Uterus (tissue), 3 donors: ENCODE measurements at regions not wholly inside any gene's neighbourhood (a gene's known extent, or its start where the extent isn't known, plus 50 kb on each side); places are given as distances from the start of the nearest gene placed in this dataset.

Experiments used
- DNase-seq, 2 donors: peaks; one replicate each; pipeline ENCODE4 v3.0.0-alpha.2; 2019 to 2020
- H3K27ac ChIP-seq, 2 donors: fragments of 200-600 bp; sonication (generic); 1 replicate in 1 of 2; 2 replicates in 1 of 2; pipeline ENCODE4 v1.5.1; 2016 to 2018
- H3K27me3 ChIP-seq, 2 donors: fragments of 200-600 bp; sonication (generic); one replicate each; pipeline ENCODE4 v1.5.1; 2018 to 2019; ENCODE audit warnings: control low read depth in 1 of 2
- H3K36me3 ChIP-seq, 2 donors: fragments of 200-600 bp; sonication (generic); one replicate each; pipeline ENCODE4 v1.5.1; 2019; ENCODE audit warnings: control low read depth in 1 of 2
- H3K4me1 ChIP-seq, 2 donors: fragments of 200-600 bp; sonication (generic); one replicate each; pipeline ENCODE4 v1.5.1; 2018 to 2019; ENCODE audit warnings: control low read depth in 1 of 2
- H3K4me3 ChIP-seq, 2 donors: fragments of 200-600 bp; sonication (generic); 1 replicate in 1 of 2; 2 replicates in 1 of 2; pipeline ENCODE4 v1.5.1; 2018 to 2019; ENCODE audit warnings: mild to moderate bottlenecking in 1 of 2
- H3K9me3 ChIP-seq, 2 donors: fragments of 200-600 bp; sonication (generic); one replicate each; pipeline ENCODE4 v1.5.1; 2019; ENCODE audit warnings: control low read depth in 1 of 2
- CTCF ChIP-seq, 4 experiments: fragments of 200-600 bp in 2 of 4; fragments of 450-650 bp in 2 of 4; sonication (generic) in 2 of 4; IDR thresholded peaks; one replicate each; pipeline ENCODE4 v1.5.1; 2016 to 2019; ENCODE audit warnings: antibody characterized with exemption in 4 of 4, mild to moderate bottlenecking in 2 of 4, moderate library complexity in 1 of 4
- POLR2A ChIP-seq, 2 donors: fragments of 450-650 bp; IDR thresholded peaks; one replicate each; pipeline ENCODE4 v1.6.1; 2016; ENCODE audit warnings: antibody characterized with exemption in 2 of 2, mild to moderate bottlenecking in 1 of 2, moderate library complexity in 1 of 2
- intact Hi-C: fragments of 100-400 bp; cut with DNase I; formaldehyde crosslinking; loops from one replicate; pipeline ENCODE4 v1.15.1; 2023; ENCODE audit warnings: low total_unique reads
- donor health status: DM: yes; HTN: yes; CAD: no.

GRCh38 chr6:23590498-23591126 lies 535.4 kb upstream of the NRSN1 start:
- Histone ChIP-seq H3K4me3 (no peak overlapping the region), H3K27ac (no peak overlapping the region), H3K4me1 (no peaks in the 10 kb centered on the region), H3K36me3 (no peaks in the 10 kb centered on the region), H3K9me3 (no peaks in the 10 kb centered on the region), H3K27me3 (no peaks in the 10 kb centered on the region)
- intact Hi-C loops: no loop called here
- no peak for DNase-seq
- TF ChIP-seq POLR2A (IDR thresholded peaks at IDR 0.05) (no peak), CTCF (IDR thresholded peaks at IDR 0.05) (no peak)

- Histone ChIP-seq H3K27me3 (no peaks in the 10 kb centered on the region), H3K27ac (no peak overlapping the region), H3K4me1 (no peaks in the 10 kb centered on the region), H3K4me3 (no peak overlapping the region), H3K9me3 (no peaks in the 10 kb centered on the region), H3K36me3 (no peaks in the 10 kb centered on the region)
- no peak for TF ChIP-seq POLR2A (IDR thresholded peaks at IDR 0.05)
- TF ChIP-seq CTCF (IDR thresholded peaks at IDR 0.05): no peak
- no peak for DNase-seq
- intact Hi-C loops: no loop called here
Measured at GRCh38 chr6:23591761-23592160, 534.3 kb upstream of the NRSN1 start.

- TF ChIP-seq POLR2A (IDR thresholded peaks at IDR 0.05) (no peak), CTCF (IDR thresholded peaks at IDR 0.05) (no peak)
- intact Hi-C loops: no loop called here
- no peak for DNase-seq
- no peaks in the 10 kb centered on the region for H3K27me3 ChIP-seq
- H3K4me1 ChIP-seq: no peaks in the 10 kb centered on the region
- H3K4me3 ChIP-seq: no peak overlapping the region
- no peaks in the 10 kb centered on the region for H3K36me3 ChIP-seq
- no peak overlapping the region for H3K27ac ChIP-seq
- no peaks in the 10 kb centered on the region for H3K9me3 ChIP-seq
Measured at GRCh38 chr6:23600118-23600517, 525.9 kb upstream of the NRSN1 start.

GRCh38 chr6:23601811-23602345 lies 524.1 kb upstream of the NRSN1 start:
- TF ChIP-seq CTCF (IDR thresholded peaks at IDR 0.05): no peak
- no peak for TF ChIP-seq POLR2A (IDR thresholded peaks at IDR 0.05)
- no peak for DNase-seq
- Histone ChIP-seq H3K9me3 (no peaks in the 10 kb centered on the region), H3K4me1 (no peaks in the 10 kb centered on the region), H3K27ac (no peak overlapping the region), H3K4me3 (no peak overlapping the region), H3K36me3 (no peaks in the 10 kb centered on the region), H3K27me3 (no peaks in the 10 kb centered on the region)
- intact Hi-C loops: no loop called here

- Histone ChIP-seq H3K36me3 (no peaks in the 10 kb centered on the region), H3K4me3 (no peak overlapping the region), H3K27ac (no peak overlapping the region), H3K4me1 (no peaks in the 10 kb centered on the region), H3K27me3 (no peaks in the 10 kb centered on the region), H3K9me3 (no peaks in the 10 kb centered on the region)
- TF ChIP-seq POLR2A (IDR thresholded peaks at IDR 0.05) (no peak), CTCF (IDR thresholded peaks at IDR 0.05) (no peak)
- intact Hi-C loops: no loop called here
- no peak for DNase-seq
Measured at GRCh38 chr6:23608931-23609435, 517.0 kb upstream of the NRSN1 start.
